IPS DF 6.9 (cell line): ENCODE measurements at regions not wholly inside any gene's neighbourhood (a gene's known extent, or its start where the extent isn't known, plus 50 kb on each side); places are given as distances from the start of the nearest gene placed in this dataset.

Experiments
- DNase-seq: peaks from one replicate; pipeline ENCODE4 v3.0.0-alpha.2; 2013; ENCODE audit warnings: low read depth, low spot score
- H3K27ac ChIP-seq: one replicate; pipeline ENCODE4 v1.5.1; 2013; ENCODE audit warnings: low read length, control low read depth
- H3K27me3 ChIP-seq: 2 replicates; pipeline ENCODE4 v1.6.1; 2013; ENCODE audit warnings: mild to moderate bottlenecking, low read length; ENCODE audit not compliant: control insufficient read depth, insufficient read depth
- H3K36me3 ChIP-seq: 2 replicates; pipeline ENCODE4 v1.6.1; 2013; ENCODE audit warnings: low read length; ENCODE audit not compliant: control insufficient read depth, insufficient read depth
- H3K4me1 ChIP-seq: 2 replicates; pipeline ENCODE4 v1.6.1; 2013; ENCODE audit warnings: low read length; ENCODE audit not compliant: control insufficient read depth, insufficient read depth
- H3K4me3 ChIP-seq: 2 replicates; pipeline ENCODE4 v1.5.1; 2013; ENCODE audit warnings: mild to moderate bottlenecking, low read length
- H3K9me3 ChIP-seq: 2 replicates; pipeline ENCODE4 v1.6.1; 2013; ENCODE audit warnings: low read length, inconsistent platforms; ENCODE audit not compliant: control insufficient read depth, insufficient read depth
- WGBS: extraction: QIAGEN DNeasy Blood & Tissue Kit; methylation state at CpG from one replicate; pipeline ENCODE4 v1.1.7; 2013; ENCODE audit warnings: mixed read lengths, missing lambda C conversion rate; ENCODE audit not compliant: insufficient read length, insufficient coverage; 5-methylcytosine and 5-hydroxymethylcytosine counted together

GRCh38 chr6:62429781-62430180 is 143.8 kb upstream of the KHDRBS2 start:
- no peak overlapping the region for H3K27ac ChIP-seq
- no CpG with 5 or more reads among the region's 5 CpGs for WGBS
- H3K27me3 ChIP-seq = no peaks in the 10 kb centered on the region
- no peak overlapping the region for H3K4me3 ChIP-seq
- no peaks in the 10 kb centered on the region for H3K9me3 ChIP-seq
- H3K36me3 ChIP-seq = no peaks in the 10 kb centered on the region
- no peaks in the 10 kb centered on the region for H3K4me1 ChIP-seq
- no peak for DNase-seq

DNA sequence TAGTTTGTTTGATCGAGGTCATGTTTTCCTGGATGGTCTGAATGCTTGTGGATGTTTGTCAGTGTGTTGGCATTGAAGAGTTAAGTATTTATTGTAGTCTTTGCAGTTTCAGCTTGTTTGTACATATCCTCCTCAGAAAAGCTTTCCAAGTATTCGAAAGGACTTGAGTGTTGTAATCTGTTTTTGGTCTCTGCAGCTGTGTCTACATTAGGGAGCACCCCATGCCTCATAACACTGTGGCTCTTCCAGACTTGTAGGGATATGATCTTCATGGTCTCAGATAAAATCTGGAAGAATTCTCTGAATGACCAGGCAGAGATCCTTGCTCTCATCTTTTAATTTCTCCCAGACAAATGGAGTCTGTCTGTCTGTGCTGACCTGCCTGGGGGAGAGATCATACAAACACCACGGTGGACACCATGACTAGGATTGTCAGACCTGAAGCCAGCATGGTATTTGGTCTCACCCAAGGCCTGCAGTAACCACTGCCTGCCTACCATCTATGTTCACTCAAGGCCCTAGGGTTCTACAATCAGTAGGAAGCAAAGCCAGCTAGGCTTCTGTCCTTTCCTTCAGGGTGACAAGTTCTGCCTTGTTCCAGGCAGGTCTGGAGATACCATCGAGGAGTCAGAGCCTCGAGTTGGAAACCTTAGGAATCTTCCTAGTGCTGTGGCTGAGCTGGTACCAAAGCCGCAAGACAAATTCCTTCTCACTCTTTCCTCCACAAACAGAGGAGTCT is 114.7 kb upstream of the KHDRBS2 start:
- WGBS = no CpG with 5 or more reads among the region's 6 CpGs
- Histone ChIP-seq H3K27me3 (no peaks in the 10 kb centered on the region), H3K4me1 (no peaks in the 10 kb centered on the region), H3K36me3 (no peaks in the 10 kb centered on the region), H3K9me3 (no peaks in the 10 kb centered on the region), H3K4me3 (no peak overlapping the region), H3K27ac (no peak overlapping the region)
- no peak for DNase-seq

GRCh38 chr6:62393608-62394007 is 107.6 kb upstream of the KHDRBS2 start:
- H3K9me3 ChIP-seq = no peaks in the 10 kb centered on the region
- no peak overlapping the region for H3K27ac ChIP-seq
- H3K27me3 ChIP-seq = no peaks in the 10 kb centered on the region
- H3K36me3 ChIP-seq = no peaks in the 10 kb centered on the region
- WGBS = no CpG with 5 or more reads among the region's 3 CpGs
- H3K4me3 ChIP-seq = no peak overlapping the region
- no peaks in the 10 kb centered on the region for H3K4me1 ChIP-seq
- DNase-seq = peak; percentile 20

DNA sequence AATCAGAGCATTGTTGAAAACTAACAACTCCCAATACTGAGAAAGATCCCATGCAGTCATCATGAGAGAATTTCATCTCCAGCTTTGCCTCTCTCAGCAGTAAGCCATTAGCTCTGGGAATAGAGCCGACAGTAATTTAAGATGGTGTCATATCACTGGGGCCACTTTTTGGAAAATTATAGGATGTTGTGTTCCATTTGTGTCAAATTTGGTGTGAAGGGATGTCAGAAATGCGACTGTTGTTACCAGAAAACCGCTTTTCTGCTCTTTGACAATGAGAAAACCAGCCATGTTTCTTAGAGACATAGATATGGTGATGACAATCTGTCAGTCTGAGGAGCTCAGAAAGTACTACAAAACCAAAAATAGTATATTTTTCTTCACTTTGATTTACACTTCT is 106.3 kb upstream of the KHDRBS2 start:
- WGBS = no CpG with 5 or more reads among the region's 3 CpGs
- Histone ChIP-seq H3K27ac (no peak overlapping the region), H3K4me1 (no peaks in the 10 kb centered on the region), H3K27me3 (no peaks in the 10 kb centered on the region), H3K4me3 (no peak overlapping the region), H3K9me3 (no peaks in the 10 kb centered on the region), H3K36me3 (no peaks in the 10 kb centered on the region)
- DNase-seq = no peak

GRCh38 chr6:62391358-62391757 is 105.3 kb upstream of the KHDRBS2 start:
- H3K36me3 ChIP-seq = no peaks in the 10 kb centered on the region
- no CpG with 5 or more reads among the region's 2 CpGs for WGBS

DNA sequence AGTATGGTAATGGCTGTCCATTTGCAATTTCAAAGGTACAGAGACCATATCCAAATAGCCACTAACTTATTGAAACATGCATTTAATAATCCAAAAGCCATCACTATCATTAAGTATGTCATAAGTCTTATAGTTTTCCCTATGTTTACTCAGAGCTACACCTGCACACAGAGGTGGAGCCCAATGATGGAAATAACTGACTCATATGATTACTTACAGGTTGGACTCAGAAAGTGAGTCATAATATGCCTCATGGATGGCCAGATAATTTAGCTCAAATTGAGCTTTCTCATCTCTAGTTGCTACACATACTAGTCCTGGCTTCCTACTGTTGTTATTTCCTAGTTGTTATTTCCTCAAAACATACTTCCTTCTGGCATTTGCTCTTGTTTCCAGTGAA is 104.4 kb upstream of the KHDRBS2 start:
- Histone ChIP-seq H3K4me3 (no peak overlapping the region), H3K9me3 (no peaks in the 10 kb centered on the region), H3K27ac (no peak overlapping the region), H3K27me3 (no peaks in the 10 kb centered on the region), H3K36me3 (no peaks in the 10 kb centered on the region), H3K4me1 (no peaks in the 10 kb centered on the region)
- no peak for DNase-seq

More at GRCh38 chr6:62391358-62391757, 105.3 kb upstream of the KHDRBS2 start:
- Histone ChIP-seq H3K9me3 (no peaks in the 10 kb centered on the region), H3K27ac (no peak overlapping the region), H3K4me1 (no peaks in the 10 kb centered on the region), H3K27me3 (no peaks in the 10 kb centered on the region), H3K4me3 (no peak overlapping the region)
- DNase-seq = no peak

DNA sequence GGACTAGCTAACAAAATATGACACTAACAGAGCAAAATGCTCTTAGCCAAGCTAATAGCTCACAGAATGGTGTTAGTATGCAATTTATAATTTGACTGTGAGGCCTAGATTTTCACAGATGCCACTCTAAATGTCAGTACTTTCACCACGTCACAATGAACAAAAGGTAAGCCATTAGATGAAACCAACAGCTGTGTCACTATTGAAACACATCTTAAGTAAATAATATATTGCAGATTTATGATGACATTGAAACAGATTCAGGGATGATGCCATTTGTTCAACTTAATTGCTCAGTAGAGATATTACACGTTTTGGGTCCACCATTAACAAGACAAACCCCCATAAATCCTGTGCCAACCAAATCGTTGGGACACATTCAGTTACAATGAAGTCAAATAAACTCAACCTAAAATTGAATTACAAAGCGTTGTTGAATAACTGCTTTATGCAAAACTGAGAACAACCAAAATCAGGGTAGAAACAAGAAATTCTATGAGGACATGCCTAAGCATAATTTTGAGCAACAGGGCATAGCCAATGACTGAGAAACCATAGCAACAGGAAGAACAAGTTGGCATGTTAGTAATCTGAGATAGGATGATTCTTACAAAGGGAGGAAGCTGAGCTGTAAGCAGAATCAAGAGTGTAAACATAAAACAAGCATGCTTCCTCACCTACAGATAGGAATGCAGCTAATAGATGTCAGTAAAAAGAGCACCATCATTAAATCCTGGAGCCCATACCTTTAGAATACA is 85.6 kb upstream of the KHDRBS2 start:
- H3K9me3 ChIP-seq = no peaks in the 10 kb centered on the region
- DNase-seq = no peak
- no CpG with 5 or more reads among the region's 4 CpGs for WGBS
- H3K36me3 ChIP-seq = no peaks in the 10 kb centered on the region
- no peak overlapping the region for H3K27ac ChIP-seq
- H3K4me1 ChIP-seq = no peaks in the 10 kb centered on the region
- no peaks in the 10 kb centered on the region for H3K27me3 ChIP-seq
- H3K4me3 ChIP-seq = no peak overlapping the region

GRCh38 chr6:62367601-62368000 is 81.6 kb upstream of the KHDRBS2 start:
- H3K9me3 ChIP-seq = no peaks in the 10 kb centered on the region
- DNase-seq = no peak
- H3K27me3 ChIP-seq = no peaks in the 10 kb centered on the region
- no peaks in the 10 kb centered on the region for H3K36me3 ChIP-seq
- WGBS = 100% methylated on average over 1 of the region's 5 CpGs
- no peak overlapping the region for H3K4me3 ChIP-seq
- no peaks in the 10 kb centered on the region for H3K4me1 ChIP-seq
- H3K27ac ChIP-seq = no peak overlapping the region

- Histone ChIP-seq H3K4me1 (no peaks in the 10 kb centered on the region), H3K27me3 (no peaks in the 10 kb centered on the region), H3K4me3 (no peak overlapping the region), H3K9me3 (no peaks in the 10 kb centered on the region), H3K27ac (no peak overlapping the region), H3K36me3 (no peaks in the 10 kb centered on the region)
- no CpG with 5 or more reads among the region's 1 CpG for WGBS
- DNase-seq = no peak
These were observed 76.1 kb upstream of the KHDRBS2 start for GRCh38 chr6:62362097-62362496.

DNA sequence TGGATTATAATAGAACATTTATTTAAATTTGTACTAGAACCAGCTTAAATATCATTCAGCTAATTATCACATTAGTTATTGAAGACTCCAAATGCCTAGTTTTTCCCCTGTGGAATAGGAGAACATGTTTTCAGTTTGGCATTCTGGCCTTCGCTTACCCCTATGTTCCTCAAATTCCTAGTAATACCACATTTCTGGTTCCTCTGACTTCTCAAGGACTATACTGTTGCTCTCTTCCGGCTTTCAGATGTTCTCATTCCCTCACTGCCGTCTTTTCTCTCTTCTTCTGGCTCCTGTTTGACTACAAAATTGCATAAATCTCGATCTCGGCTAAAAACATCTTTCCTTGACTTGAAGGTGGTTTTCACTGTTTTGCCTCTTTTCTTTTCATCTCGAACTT is 71.8 kb upstream of the KHDRBS2 start:
- H3K27ac ChIP-seq = no peak overlapping the region
- no peaks in the 10 kb centered on the region for H3K27me3 ChIP-seq
- DNase-seq = no peak
- H3K36me3 ChIP-seq = no peaks in the 10 kb centered on the region
- H3K4me3 ChIP-seq = no peak overlapping the region
- no peaks in the 10 kb centered on the region for H3K9me3 ChIP-seq
- WGBS = no CpG with 5 or more reads among the region's 6 CpGs
- H3K4me1 ChIP-seq = no peaks in the 10 kb centered on the region

GRCh38 chr6:62354261-62354660 is 68.2 kb upstream of the KHDRBS2 start:
- no peaks in the 10 kb centered on the region for H3K9me3 ChIP-seq
- WGBS = no CpG with 5 or more reads among the region's 1 CpG
- H3K4me3 ChIP-seq = no peak overlapping the region
- no peak overlapping the region for H3K27ac ChIP-seq
- no peaks in the 10 kb centered on the region for H3K27me3 ChIP-seq
- DNase-seq = no peak
- no peaks in the 10 kb centered on the region for H3K36me3 ChIP-seq
- H3K4me1 ChIP-seq = no peaks in the 10 kb centered on the region
